PC-3 (cell line): ENCODE measurements at regions not wholly inside any gene's neighbourhood (a gene's known extent, or its start where the extent isn't known, plus 50 kb on each side); places are given as distances from the start of the nearest gene placed in this dataset.

Experiments
- CTCF ChIP-seq: fragments of 300-600 bp; sonication (generic); conservative IDR thresholded peaks from 2 replicates; pipeline ENCODE4 v1.5.1; 2017; ENCODE audit warnings: antibody characterized with exemption, low read depth, mild to moderate bottlenecking, low read length
- EZH2 ChIP-seq: fragments of 300-600 bp; sonication (generic); IDR thresholded peaks from one replicate; pipeline ENCODE4 v1.6.1; 2017; ENCODE audit warnings: antibody characterized with exemption, mild to moderate bottlenecking, low read length; ENCODE audit not compliant: unreplicated experiment
- EZH2phosphoT487 ChIP-seq: fragments of 300-600 bp; sonication (generic); IDR thresholded peaks from 2 replicates; pipeline ENCODE4 v1.6.1; 2018; ENCODE audit warnings: mild to moderate bottlenecking, antibody characterized with exemption, low read length, borderline replicate concordance

DNA sequence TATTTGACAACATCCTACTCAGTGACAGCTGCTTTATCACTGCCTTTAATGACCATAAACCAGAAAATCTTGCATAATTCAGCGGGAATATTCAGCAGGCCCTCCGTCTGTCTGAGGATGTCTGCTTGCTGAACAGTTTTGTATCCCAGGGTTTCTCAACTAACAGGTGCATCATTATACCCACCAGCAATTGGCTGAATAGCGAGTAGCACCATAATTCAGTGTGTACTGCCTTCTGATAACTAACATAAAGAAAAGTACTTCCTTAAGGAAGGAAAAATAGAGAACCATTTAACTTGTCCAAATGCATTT is 680.1 kb downstream of the GALC start:
- TF ChIP-seq CTCF: no peak
- TF ChIP-seq EZH2: no peak
- no peak for TF ChIP-seq EZH2phosphoT487
